ENCODE measurements at regions not wholly inside any gene's neighbourhood (a gene's known extent, or its start where the extent isn't known, plus 50 kb on each side); places are given as distances from the start of the nearest gene placed in this dataset.

- DNase-seq = no peak
- no peaks in the 10 kb centered on the region for H3K4me1 ChIP-seq
- TF ChIP-seq CTCF (IDR thresholded peaks at IDR 0.05) = no peak
- ATAC-seq = no peak
- intact Hi-C loops (cut with DNase I) = no loop called here
- 40 to 54% methylated on average over 1 of the region's 1 CpG for WGBS, 2 donors
- H3K27ac ChIP-seq = no peak overlapping the region
- H3K36me3 ChIP-seq = no peaks in the 10 kb centered on the region
- H3K9me3 ChIP-seq = no peaks in the 10 kb centered on the region
- no peak overlapping the region for H3K4me3 ChIP-seq
- H3K27me3 ChIP-seq = peaks cover 0 to 5% (median 0%) of the 10 kb centered on the region in 7 donors
Measured at GRCh38 chr11:111162305-111162704, 83.2 kb upstream of the POU2AF2 start.

- no peak for TF ChIP-seq CTCF (IDR thresholded peaks at IDR 0.05)
- no peaks in the 10 kb centered on the region for H3K36me3 ChIP-seq
- no peaks in the 10 kb centered on the region for H3K4me1 ChIP-seq
- H3K9me3 ChIP-seq = peaks cover 0 to 5% (median 0%) of the 10 kb centered on the region in 11 donors
- 59 to 66% methylated on average over 11 of the region's 11 CpGs for WGBS, 2 donors
- no peak for ATAC-seq
- intact Hi-C loops (cut with DNase I) = no loop called here
- DNase-seq = no peak
- no peak overlapping the region for H3K4me3 ChIP-seq
- H3K27me3 ChIP-seq = no peaks in the 10 kb centered on the region
- H3K27ac ChIP-seq = no peak overlapping the region
Measured at GRCh38 chr11:111157571-111157970, 88.0 kb upstream of the POU2AF2 start.

- Histone ChIP-seq H3K27me3 (peaks cover 0 to 3% (median 0%) of the 10 kb centered on the region in 7 donors), H3K9me3 (peaks cover 0 to 5% (median 0%) of the 10 kb centered on the region in 11 donors), H3K36me3 (no peaks in the 10 kb centered on the region), H3K4me3 (no peak overlapping the region), H3K4me1 (no peaks in the 10 kb centered on the region), H3K27ac (no peak overlapping the region)
- 57 to 61% methylated on average over 2 of the region's 2 CpGs for WGBS, 2 donors
- DNase-seq (no peak), ATAC-seq (no peak)
- TF ChIP-seq CTCF (IDR thresholded peaks at IDR 0.05) = no peak
- intact Hi-C loops (cut with DNase I) = no loop called here
Measured at GRCh38 chr11:111155021-111155420, 90.5 kb upstream of the POU2AF2 start.

- Histone ChIP-seq H3K4me1 (peaks cover 0 to 5% (median 0%) of the 10 kb centered on the region in 9 donors), H3K27ac (no peak overlapping the region), H3K36me3 (no peaks in the 10 kb centered on the region), H3K27me3 (peaks cover 0 to 5% (median 0%) of the 10 kb centered on the region in 7 donors), H3K9me3 (peaks cover 0 to 5% (median 0%) of the 10 kb centered on the region in 11 donors), H3K4me3 (no peak overlapping the region)
- 83 to 93% methylated on average over 2 of the region's 2 CpGs for whole genome bisulfite sequencing, 2 donors
- DNase-seq (no peak), ATAC-seq (no peak)
- TF ChIP-seq CTCF (IDR thresholded peaks at IDR 0.05) = no peak
- intact Hi-C loops (cut with DNase I) = no loop called here
Measured at GRCh38 chr11:111153194-111153593, 92.3 kb upstream of the POU2AF2 start.
